GM19043 (cell line): ENCODE measurements at regions not wholly inside any gene's neighbourhood (a gene's known extent, or its start where the extent isn't known, plus 50 kb on each side); places are given as distances from the start of the nearest gene placed in this dataset.
"Not testable (repeated sequence)": the region's sequence is repeated elsewhere in the genome, so short reads cannot be mapped to it uniquely, and the experiment has no call there.

Experiments used
- ATAC-seq: cut with Tn5 transposase; IDR thresholded peaks from one replicate; pipeline ENCODE4 v1.9.1; 2021; ENCODE audit warnings: low read depth; ENCODE audit not compliant: unreplicated experiment

DNA sequence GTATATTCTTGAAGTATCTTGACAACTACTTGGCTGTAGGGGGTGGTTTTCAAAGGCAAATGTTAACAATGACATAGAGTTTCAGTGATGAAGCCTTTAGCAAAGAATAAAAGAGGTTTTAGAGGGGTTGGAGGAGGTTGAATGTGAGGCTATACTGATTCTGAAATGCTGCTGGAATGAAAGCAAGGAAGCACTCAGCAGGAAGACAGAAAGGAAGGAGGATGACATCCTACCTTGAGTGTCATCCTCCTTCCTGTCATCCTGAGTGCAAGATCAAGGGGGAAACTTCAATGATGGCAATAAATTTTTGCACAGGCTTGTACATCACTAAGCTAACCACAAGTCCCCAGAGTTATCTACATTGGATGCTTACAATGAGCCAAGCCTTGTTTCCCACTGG is 120.5 kb downstream of the APIP start:
- ATAC-seq, result no peak

DNA sequence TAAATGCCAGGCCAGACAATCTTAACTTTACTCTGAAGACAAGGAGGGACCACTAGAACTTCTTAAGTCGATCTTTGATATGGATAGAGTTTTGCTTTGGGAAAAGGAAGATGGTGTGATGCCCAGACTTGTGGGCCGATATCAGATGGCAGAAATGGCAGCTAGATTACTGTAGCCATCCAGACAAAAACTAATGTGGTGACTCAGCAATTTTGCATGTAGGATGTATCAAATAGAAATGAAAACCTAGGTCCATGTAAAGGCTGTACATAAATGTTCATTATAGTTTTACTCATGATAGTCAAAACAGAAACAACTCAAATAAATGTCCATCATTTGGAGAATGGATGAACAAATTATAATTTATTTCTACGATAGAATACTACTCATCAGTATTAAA is 121.5 kb downstream of the APIP start:
- ATAC-seq, result no peak

DNA sequence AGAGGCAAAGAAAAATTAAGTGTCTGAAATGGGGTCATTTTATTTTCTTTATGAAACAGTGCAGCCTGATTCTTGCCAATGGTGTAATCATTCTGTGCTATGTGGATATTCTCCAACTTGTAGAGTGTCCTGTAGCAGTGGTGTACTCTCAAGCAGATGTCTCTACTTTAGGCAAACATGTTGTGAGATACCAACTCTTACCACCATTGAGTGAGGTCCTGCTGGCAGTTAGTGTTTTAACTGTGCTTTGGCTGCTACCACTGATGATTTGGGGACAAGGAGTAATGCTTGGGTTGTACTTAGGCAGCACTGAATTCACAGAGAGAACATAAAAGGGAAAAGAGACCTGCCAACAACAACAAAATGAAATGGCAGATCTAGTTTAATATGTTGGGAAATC is 122.5 kb downstream of the APIP start:
- no peak for ATAC-seq

DNA sequence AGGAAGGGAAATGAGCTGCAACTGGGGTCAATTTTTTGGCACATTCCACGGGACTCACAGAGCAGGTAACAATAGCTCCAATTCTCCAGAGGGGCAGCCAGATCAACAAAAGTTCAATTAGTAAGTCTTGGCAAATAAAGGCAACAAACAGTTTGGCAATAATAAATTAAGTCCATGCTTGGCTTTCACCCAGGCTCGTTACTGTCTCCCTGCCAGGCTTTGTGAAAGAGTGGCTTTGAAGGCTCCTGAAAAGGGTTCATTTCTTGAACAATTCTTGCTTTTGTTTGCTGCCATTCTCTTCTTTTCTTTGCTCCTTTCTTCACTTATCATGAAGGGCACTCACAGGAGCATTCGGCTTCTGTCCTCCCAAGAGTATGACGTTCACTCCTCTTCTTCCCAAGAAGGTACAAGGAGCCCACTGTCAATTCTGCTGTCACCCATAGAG is 123.3 kb downstream of the APIP start:
- no peak for ATAC-seq

DNA sequence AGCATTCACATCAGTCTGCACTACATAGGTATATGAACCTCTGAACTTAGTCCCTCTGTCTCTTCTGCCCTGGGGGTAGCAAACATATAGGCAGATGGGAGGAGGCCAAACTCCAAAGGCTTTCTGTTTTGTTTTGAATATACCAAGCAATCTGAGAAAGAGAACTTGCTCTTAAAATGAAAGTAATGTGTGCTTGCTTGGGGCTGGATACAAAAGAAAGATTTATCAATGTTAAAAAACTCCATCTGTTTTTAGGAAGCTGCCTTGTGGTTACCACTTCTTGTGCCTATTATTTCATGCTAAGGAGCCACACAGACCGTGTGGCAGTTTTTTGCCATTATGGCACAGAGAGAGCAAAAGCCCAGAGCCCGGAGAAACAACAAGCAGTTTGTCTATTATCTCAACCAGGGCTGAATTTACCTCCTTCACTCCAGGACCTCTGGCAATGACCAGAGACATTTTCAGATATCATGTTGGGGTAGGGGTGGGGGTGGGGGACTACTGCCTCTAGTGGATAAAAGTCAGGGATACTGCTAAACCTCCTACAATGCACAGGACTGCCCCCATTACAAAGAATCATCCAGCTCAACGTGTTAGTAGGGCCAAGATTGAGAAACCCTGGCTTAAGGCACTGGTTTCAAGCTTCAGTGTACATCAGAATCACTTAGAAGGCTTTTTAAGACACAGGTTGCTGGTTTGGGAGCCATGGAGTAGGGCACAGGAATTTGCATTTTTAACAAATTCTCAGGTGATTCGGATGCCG is 124.2 kb downstream of the APIP start:
- ATAC-seq, result no peak

DNA sequence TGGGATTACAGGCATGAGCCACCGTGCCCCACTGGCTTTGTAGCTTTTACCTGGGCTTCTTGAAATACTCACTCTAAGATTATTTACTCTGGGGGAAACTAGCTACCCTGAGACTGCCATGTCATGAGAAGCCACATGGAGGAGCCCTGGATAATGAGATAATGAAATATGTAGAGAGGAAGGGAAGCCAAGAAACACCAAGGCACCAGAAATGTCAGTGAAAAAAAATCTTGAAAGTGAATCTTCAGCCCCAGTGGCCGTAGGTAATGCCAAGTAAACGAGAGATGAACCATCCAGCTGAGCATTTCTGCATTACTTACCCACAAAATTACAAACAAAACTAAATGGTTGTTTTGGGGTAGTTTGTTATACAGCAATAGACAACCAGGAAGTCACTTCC is 125.6 kb downstream of the APIP start:
- ATAC-seq, result no peak

DNA sequence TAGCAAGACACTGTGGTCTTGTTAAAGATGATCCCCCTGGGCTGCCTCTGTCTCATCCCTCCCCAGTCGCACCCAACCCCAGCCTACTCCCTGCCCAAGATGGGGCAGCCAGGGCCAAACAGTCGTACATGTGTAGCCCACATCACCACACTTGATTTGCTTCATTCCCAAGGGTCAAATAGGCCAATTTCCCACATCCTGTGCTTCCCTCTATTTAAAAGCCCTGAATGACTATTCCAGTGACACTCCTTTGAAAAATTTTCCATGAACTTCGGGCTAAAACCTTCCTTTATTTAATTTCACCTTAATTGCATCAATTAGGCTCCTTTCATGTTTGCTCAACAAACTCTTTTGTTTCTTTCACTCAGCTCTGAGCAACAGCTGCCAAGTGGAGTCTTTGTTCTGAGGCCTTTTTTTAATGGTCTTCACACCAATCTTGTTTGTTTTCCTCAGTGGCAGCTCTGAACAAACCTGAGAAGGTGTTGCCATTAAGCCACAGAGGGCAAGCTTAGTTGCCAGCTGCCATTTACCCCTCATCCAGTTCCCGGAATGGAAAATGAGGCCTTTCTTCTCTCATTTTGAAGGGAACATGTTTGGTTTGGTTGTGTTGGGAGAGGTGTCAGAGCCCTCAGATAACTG is 126.9 kb downstream of the APIP start:
- ATAC-seq, result no peak

DNA sequence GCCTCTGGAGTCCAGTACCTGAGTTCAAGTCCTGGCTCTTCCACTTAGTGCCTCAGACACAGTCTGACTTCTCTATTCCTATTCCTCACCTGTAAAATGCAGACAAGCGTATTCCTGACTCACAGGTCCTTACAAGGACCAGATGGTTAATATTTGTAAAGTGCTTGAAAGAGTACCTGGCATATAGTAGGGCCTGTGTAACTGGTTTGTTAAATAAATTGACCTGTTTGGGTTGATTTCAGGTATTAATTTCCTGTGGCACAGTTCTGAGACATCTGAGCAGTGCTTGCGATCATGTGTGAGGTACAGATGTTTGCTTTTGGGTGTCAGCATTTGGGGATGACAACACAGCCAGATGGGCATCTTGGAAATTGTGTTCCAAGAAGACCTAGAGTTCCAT is 127.5 kb downstream of the APIP start:
- ATAC-seq, result no peak

DNA sequence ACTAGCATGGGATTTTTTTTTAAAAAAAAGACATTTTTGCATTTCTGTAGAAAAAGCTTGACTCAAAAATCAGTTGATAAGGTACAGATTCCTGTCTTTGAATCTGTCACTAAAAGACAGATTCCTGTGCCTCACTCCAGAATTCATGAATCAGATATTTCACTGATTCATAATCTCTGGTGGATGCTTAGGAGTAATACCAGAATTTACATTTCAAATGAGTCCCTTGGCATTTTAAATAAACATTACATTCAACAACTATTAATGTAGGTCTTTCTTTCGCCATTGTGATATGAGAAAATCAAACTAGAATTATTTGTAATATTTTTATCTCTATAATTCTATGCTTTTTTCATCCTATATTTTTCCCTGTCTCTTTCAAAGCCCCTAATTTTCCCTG is 128.3 kb downstream of the APIP start:
- no peak for ATAC-seq

DNA sequence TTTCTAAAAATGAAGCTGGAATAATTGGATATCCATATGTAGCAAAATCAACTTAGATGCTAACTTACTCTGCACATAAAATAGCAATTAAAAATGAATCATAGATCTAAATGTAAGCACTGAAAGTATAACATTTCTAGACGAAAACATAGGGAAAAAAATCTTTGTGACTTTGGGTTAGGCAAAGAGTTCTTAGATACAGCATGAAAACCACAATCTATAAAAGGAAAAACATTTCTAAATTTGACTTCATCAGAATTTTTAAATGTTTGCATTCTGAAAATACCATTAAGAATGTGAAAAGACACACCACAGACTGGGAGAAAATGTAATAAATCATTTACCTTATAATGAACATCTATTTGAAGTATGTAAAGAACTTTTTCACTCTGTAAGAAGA is 128.8 kb downstream of the APIP start:
- no peak for ATAC-seq

DNA sequence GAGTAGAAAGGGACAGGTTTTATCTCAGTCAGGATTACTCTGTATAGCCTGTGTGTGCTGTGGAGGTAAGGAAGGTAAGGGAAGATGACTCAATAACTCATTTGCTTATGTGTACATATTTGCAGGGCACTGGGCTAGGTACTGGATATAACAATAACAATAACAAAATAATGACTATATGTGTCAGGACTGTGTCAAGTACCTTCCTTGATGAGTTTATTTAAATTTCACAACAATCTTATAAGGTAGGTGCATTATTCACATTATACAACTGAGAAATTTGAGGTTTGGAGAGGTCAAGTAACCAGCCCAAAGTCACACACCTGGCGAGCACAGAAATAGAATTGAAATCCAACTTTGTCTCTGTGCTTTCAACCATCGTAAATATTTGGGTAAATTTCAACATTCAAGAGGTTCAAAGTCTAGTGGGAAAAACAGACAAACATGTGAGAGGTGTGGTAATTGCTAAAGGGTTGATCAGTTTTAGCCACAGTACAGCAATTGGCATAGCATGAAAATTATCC is 131.8 kb downstream of the APIP start:
- ATAC-seq, result no peak

DNA sequence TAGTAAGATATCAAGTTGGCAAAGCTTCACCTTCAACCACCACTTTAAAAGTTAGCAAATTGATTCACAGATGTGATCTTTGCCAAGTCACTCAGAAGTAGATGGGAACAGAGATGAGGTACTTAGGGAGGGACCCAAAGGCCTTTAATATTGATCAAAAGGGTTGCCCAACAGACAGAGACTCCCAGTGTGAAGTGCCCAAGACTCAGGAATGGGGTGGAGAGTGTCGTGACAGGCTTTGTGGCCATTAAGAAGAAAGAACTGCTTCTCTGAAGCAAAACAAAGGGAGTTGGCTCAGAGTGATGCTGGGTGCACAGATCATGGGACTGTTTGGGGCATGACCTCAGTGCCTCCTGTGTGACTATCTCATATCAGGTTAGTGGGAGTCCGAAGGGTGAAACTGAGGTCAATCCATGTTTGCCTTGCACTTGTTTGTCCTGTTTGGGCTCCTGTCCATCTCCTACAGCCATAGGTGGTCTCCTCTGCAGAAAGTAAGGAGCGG is 132.3 kb downstream of the APIP start:
- no peak for ATAC-seq

DNA sequence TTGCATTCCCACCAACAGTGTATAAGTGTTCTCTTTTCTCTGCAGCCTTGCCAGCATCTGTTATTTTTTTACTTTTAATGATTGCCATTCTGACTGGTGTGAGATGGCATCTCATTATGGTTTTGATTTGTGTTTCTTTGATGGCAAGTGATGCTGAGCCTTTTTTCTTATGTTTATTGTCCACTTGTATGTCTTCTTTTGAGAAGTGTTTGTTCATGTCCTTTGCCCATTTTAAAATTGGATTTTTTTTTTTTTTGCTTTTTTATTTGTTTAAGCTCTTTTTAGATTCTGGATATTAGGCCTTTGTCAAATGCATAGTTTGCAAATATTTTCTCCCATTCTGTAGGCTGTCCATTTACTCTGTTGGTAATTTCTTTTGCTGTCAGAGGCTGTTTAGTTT is 134.4 kb downstream of the APIP start:
- not testable (repeated sequence) for ATAC-seq

DNA sequence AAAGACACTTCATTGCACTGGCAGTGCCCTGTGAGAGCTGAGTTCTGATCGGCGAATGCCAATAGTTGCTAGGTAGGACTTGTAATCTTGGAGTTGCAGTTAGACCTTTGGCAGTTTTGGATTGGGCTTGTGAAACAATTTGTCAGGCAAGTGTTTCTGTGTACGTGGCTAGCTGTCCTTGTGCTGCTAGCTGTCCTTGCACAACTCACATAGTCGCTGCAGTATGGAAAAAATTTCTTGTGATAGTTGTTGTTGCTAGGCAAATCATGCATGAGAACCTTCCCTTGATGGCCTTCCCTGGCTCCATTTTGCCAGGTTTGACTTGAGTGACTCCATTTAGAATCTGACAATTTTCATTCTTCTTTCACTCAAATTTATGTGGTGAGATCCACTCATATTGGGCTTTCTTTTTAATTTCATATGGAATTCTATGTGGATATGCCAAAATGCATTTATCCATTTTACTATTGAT is 140.7 kb downstream of the APIP start:
- ATAC-seq, result no peak

DNA sequence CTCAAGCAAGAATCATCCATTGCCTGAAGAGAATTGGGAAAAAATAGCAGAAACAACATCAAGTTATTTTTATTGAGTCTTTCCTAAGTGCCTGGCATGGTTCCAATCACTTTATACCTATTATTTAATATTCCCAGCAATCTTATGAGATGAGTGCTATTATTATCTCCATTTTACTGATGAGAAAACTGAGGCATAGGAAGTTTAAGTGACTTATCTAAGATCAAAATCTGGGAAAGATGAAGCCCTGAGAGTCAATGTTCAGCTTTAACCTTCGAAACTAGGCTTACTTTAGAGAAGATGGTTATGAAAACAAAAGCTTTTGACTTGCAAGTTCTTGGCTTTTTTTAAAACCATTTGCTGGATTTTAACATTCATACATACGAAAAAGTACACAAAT is 141.6 kb downstream of the APIP start:
- no peak for ATAC-seq

DNA sequence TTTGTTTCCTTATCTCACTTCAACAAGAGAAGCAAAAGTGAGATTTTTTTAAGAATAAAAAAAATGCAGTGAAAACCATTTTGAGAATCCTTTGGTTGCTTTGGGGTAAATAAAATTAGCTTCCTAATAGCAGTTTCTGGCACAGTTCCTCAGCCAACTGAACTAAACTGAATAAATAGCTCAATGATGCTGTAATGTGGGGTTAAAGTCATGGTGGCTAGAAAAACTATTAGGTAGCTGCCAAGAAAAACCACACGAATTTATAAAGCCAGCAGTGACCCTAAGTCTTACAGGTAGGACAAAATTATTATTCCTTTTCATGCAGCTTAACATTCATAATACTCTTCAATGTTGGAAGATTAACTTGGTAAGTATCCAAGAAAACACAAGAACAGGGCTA is 142.4 kb downstream of the APIP start:
- no peak for ATAC-seq

DNA sequence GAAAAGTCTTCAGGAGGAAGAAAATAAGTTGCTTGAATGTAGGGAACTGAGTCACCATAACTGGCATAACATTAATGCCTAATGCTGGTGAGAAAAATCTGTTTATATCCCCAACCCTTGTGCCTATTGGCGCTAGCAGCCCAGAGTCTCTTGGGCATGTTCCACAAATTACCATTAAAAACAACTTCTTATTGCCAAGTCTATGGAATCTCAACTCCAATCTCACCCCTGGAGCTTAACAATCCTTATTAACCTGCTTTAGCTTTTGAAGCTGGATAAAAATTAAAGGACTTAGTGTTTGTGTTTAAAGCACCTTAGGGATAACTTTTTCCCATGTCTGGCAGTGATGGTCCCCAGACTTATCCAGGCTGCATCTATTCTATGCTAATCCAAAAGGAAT is 143.0 kb downstream of the APIP start:
- ATAC-seq, result no peak

DNA sequence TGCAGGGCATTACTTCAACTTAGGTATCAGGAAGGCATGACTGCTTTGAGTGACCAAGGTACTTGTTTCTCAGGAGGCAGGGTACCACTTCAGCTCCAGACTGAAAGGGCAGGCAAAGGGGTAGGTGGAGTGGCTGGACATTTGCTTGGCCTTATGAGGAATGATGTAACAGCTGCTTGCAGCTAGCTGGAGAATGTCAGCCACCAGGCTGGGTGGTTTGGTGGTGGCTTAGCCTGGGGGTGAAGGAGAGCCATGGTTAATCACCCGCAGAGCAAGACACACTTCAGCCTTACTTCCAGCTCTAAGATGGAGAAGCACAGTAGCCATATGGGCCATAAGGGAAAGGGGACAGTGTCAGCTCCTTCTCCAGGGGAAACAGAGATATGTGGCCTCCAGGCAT is 146.1 kb downstream of the APIP start:
- no peak for ATAC-seq

DNA sequence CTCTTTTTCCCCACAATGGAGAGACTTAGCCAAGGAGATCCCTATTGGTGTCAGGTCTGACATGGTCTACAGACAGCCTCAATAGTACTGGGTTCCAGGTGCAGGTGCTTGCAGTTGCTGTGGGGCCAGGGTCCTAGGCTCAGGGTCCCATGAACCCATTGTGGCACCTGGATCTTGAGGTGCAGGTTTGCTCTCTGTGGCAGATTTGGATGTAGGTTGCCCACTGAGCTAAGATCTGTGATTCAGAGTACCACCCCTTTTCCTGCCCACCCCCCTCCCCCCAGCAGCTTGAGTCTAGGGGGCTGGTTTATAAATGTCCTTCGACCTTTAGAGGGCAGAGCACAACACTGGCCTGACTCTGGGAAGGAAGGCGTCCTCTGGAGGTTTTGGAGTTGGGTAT is 147.0 kb downstream of the APIP start:
- ATAC-seq, result no peak

DNA sequence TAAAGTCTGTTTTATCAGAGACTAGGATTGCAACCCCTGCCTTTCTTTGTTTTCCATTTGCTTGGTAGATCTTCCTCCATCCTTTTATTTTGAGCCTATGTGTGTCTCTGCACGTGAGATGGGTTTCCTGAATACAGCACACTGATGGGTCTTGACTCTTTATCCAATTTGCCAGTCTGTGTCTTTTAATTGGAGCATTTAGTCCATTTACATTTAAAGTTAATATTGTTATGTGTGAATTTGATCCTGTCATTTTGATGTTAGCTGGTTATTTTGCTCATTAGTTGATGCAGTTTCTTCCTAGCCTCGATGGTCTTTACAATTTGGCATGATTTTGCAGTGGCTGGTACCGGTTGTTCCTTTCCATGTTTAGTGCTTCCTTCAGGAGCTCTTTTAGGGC is 141.7 kb downstream of the EHF start:
- not testable (repeated sequence) for ATAC-seq

DNA sequence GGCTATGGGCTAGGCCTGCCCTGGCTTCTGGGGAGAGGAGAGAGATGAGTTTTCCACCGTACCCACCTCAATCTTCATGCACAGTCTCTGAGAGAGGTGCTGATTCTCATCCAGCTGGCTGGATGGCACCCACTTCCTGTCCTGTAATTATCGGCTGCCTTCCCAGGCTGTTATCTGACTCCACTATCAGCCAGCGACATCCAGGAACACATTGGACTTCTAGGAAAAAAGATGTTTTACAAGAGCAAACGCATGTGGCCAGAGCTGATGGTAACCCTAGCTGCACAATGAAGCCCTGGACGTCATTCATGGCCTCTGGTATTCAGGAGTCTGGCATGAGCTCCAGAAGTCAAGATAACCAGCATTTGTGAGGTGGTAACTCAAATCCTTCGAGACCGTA is 137.4 kb downstream of the EHF start:
- no peak for ATAC-seq

DNA sequence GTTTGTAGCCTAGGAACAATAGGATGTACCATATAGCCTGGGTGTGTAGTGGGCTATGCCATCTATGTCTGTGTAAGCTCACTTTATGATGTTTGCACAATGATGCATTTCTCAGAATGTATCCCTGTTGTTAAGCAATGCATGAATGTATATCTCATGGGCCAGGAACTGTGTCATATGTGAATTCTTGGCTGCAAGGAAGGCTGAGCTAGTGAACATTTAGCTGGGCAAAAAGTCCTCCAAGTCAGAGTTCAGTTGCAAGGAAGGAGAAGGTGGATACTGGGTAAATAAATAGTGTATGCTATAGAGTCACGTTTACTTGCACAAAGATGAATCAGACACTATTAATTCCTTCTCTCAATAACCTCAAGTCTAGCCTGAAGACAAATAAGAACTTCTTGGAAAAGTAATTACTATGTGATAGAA is 136.1 kb downstream of the EHF start:
- no peak for ATAC-seq
